MM.1S (cell line): ENCODE measurements at regions not wholly inside any gene's neighbourhood (a gene's known extent, or its start where the extent isn't known, plus 50 kb on each side); places are given as distances from the start of the nearest gene placed in this dataset.

Experiments
- DNase-seq: peaks from one replicate; pipeline ENCODE4 v3.0.0-alpha.2; 2015
- H2AFZ ChIP-seq: fragments of 300-600 bp; sonication (generic); 2 replicates; pipeline ENCODE4 v1.6.0; 2016; ENCODE audit warnings: antibody characterized with exemption, low read length
- H3F3A ChIP-seq: fragments of 300-600 bp; sonication (generic); 2 replicates; pipeline ENCODE4 v1.6.1; 2016; ENCODE audit warnings: mild to moderate bottlenecking, antibody characterized with exemption, low read length, moderate library complexity, mixed read lengths; ENCODE audit not compliant: insufficient read depth
- H3K27ac ChIP-seq: fragments of 300-600 bp; sonication (generic); 2 replicates; pipeline ENCODE4 v1.5.1; 2016; ENCODE audit warnings: mild to moderate bottlenecking, low read length
- H3K27me3 ChIP-seq: fragments of 300-600 bp; sonication (generic); replicated peaks from 2 replicates; pipeline ENCODE4 v1.6.0; 2016; ENCODE audit warnings: low read length; ENCODE audit not compliant: insufficient read depth
- H3K36me3 ChIP-seq: fragments of 300-600 bp; sonication (generic); replicated peaks from 2 replicates; pipeline ENCODE4 v1.6.1; 2016; ENCODE audit warnings: mild to moderate bottlenecking, low read length, mixed read lengths; ENCODE audit not compliant: insufficient read depth
- H3K4me1 ChIP-seq: fragments of 300-600 bp; sonication (generic); 2 replicates; pipeline ENCODE4 v1.6.1; 2016; ENCODE audit warnings: low read length, mixed read lengths
- H3K4me2 ChIP-seq: fragments of 300-600 bp; sonication (generic); 2 replicates; pipeline ENCODE4 v1.6.0; 2016; ENCODE audit warnings: low read depth, low read length
- H3K4me3 ChIP-seq: fragments of 300-600 bp; sonication (generic); 2 replicates; pipeline ENCODE4 v1.5.1; 2016; ENCODE audit warnings: low read length, mixed read lengths
- H3K79me2 ChIP-seq: fragments of 300-600 bp; sonication (generic); 2 replicates; pipeline ENCODE4 v1.6.1; 2016; ENCODE audit warnings: mixed run types, low read length, mixed read lengths
- H3K9ac ChIP-seq: fragments of 300-600 bp; sonication (generic); 2 replicates; pipeline ENCODE4 v1.6.1; 2016; ENCODE audit warnings: low read length, mixed read lengths
- H3K9me2 ChIP-seq: fragments of 300-600 bp; sonication (generic); replicated peaks from 2 replicates; pipeline ENCODE4 v1.6.1; 2016; ENCODE audit warnings: mild to moderate bottlenecking, low read length, mixed read lengths; ENCODE audit not compliant: insufficient read depth
- H3K9me3 ChIP-seq: fragments of 300-600 bp; sonication (generic); replicated peaks from 2 replicates; pipeline ENCODE4 v1.6.1; 2016; ENCODE audit warnings: mild to moderate bottlenecking, low read length, mixed read lengths; ENCODE audit not compliant: insufficient read depth
- H4K20me1 ChIP-seq: fragments of 300-600 bp; sonication (generic); 2 replicates; pipeline ENCODE4 v1.6.1; 2016; ENCODE audit warnings: mild to moderate bottlenecking, low read length, moderate library complexity, mixed read lengths; ENCODE audit not compliant: insufficient read depth
- CTCF ChIP-seq: fragments of 300-600 bp; sonication (generic); IDR thresholded peaks from 2 replicates; pipeline ENCODE4 v1.5.1; 2016; ENCODE audit warnings: antibody characterized with exemption, low read length, mixed read lengths
- EZH2 ChIP-seq: fragments of 300-600 bp; sonication (generic); optimal IDR thresholded peaks from 2 replicates; pipeline ENCODE3; 2017; ENCODE audit warnings: low read depth, mild to moderate bottlenecking, antibody characterized with exemption, low read length, mixed read lengths
- EZH2phosphoT487 ChIP-seq: fragments of 300-600 bp; sonication (generic); IDR thresholded peaks from 2 replicates; pipeline ENCODE4 v1.6.1; 2018; ENCODE audit warnings: antibody characterized with exemption, low read length

GRCh38 chr22:45077826-45078334 lies 68.1 kb upstream of the PHF21B start:
- Histone ChIP-seq H2AFZ (no peak overlapping the region), H3K79me2 (no peaks in the 10 kb centered on the region), H3K9me2 (no peaks in the 10 kb centered on the region), H3F3A (no peaks in the 10 kb centered on the region), H3K27ac (no peak overlapping the region), H3K4me1 (no peaks in the 10 kb centered on the region), H3K9ac (no peak overlapping the region), H3K4me2 (no peak overlapping the region), H3K9me3 (no peaks in the 10 kb centered on the region), H4K20me1 (no peaks in the 10 kb centered on the region), H3K36me3 (no peaks in the 10 kb centered on the region), H3K27me3 (peaks cover 88% of the 10 kb centered on the region), H3K4me3 (no peak overlapping the region)
- TF ChIP-seq EZH2phosphoT487: no peak
- TF ChIP-seq CTCF: no peak
- no peak for TF ChIP-seq EZH2
- no peak for DNase-seq

GRCh38 chr22:45082795-45083194 lies 73.0 kb upstream of the PHF21B start:
- no peaks in the 10 kb centered on the region for H4K20me1 ChIP-seq
- no peaks in the 10 kb centered on the region for H3K4me1 ChIP-seq
- H3K9ac ChIP-seq: no peak overlapping the region
- no peaks in the 10 kb centered on the region for H3K9me3 ChIP-seq
- H3K27ac ChIP-seq: no peak overlapping the region
- H3F3A ChIP-seq: no peaks in the 10 kb centered on the region
- H3K27me3 ChIP-seq: peaks cover 83% of the 10 kb centered on the region
- no peaks in the 10 kb centered on the region for H3K9me2 ChIP-seq
- no peak for DNase-seq
- no peak overlapping the region for H3K4me3 ChIP-seq
- no peak overlapping the region for H2AFZ ChIP-seq
- no peak overlapping the region for H3K4me2 ChIP-seq
- no peaks in the 10 kb centered on the region for H3K79me2 ChIP-seq
- H3K36me3 ChIP-seq: no peaks in the 10 kb centered on the region
- peak; percentile 24 for TF ChIP-seq CTCF
- TF ChIP-seq EZH2phosphoT487: no peak
- TF ChIP-seq EZH2: no peak

- Histone ChIP-seq H3K27ac (no peak overlapping the region), H3K9ac (no peak overlapping the region), H3K4me3 (no peak overlapping the region), H3K9me3 (no peaks in the 10 kb centered on the region), H3K9me2 (no peaks in the 10 kb centered on the region), H3F3A (no peaks in the 10 kb centered on the region), H3K36me3 (no peaks in the 10 kb centered on the region), H3K27me3 (peaks cover 83% of the 10 kb centered on the region), H3K4me1 (no peaks in the 10 kb centered on the region), H3K79me2 (no peaks in the 10 kb centered on the region), H3K4me2 (no peak overlapping the region), H4K20me1 (no peaks in the 10 kb centered on the region), H2AFZ (no peak overlapping the region)
- DNase-seq: no peak
- TF ChIP-seq EZH2 (no peak), CTCF (no peak), EZH2phosphoT487 (no peak)
Measured at GRCh38 chr22:45083659-45084305, 74.0 kb upstream of the PHF21B start.
